ENCODE measurements at regions not wholly inside any gene's neighbourhood (a gene's known extent, or its start where the extent isn't known, plus 50 kb on each side); places are given as distances from the start of the nearest gene placed in this dataset.

DNA sequence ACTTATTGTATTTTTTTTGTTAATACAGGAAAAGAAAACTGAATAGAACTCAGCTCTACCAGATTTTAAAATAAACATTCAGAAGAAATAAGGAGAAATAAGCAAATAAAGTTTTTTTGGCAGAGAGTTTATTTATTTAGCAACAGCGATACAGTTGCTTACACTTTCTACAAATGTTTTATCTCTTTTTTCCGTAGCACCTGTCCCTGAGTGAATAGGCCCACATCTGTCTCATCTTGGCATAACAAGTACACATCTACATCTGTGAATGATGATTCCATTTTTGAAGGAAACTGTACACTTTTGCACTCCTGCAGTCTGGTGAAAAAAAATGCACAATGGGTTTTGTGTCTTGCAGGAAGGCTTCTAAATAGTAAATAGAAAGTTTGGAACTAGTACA, 783.6 kb upstream of the ZEB2 start:
- H3K27ac Mint-ChIP-seq (ENCODE audit: unreplicated experiment) = no peak overlapping the region
- DNase-seq (ENCODE audit: low spot score) = no peak
- H3K36me3 Mint-ChIP-seq (ENCODE audit: low read depth) = no peaks in the 10 kb centered on the region
- H3K27me3 Mint-ChIP-seq (ENCODE audit: low read depth) = no peaks in the 10 kb centered on the region
- no peaks in the 10 kb centered on the region for H3K4me1 Mint-ChIP-seq (ENCODE audit: low read depth)
- H3K4me3 Mint-ChIP-seq (ENCODE audit: unreplicated experiment) = no peak overlapping the region
- no peak for TF ChIP-seq CTCF (IDR thresholded peaks at IDR 0.05)
- no peaks in the 10 kb centered on the region for H3K9me3 Mint-ChIP-seq (ENCODE audit: low read depth)

DNA sequence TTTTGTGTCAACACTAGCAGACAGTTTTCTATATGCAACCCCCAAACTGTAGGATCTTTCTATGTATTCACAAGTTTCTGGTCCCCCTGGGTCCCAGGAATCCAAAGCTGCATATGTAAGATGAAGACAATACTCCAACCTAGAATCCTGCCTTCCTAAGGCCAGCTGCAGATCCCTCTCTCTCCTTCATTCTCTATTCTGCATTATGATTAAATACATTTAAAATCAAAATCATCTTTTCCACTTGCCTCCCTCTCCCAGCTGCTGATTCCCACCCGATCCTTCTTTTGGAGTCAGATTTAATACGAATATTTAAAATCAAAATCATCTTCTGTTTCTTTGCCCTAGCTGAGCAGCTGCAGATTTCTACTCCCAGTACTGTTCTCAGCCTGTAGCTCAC, 783.0 kb upstream of the ZEB2 start:
- Mint-ChIP-seq H3K27ac (ENCODE audit: unreplicated experiment) (no peak overlapping the region), H3K36me3 (ENCODE audit: low read depth) (no peaks in the 10 kb centered on the region), H3K27me3 (ENCODE audit: low read depth) (no peaks in the 10 kb centered on the region), H3K4me1 (ENCODE audit: low read depth) (no peaks in the 10 kb centered on the region), H3K4me3 (ENCODE audit: unreplicated experiment) (no peak overlapping the region), H3K9me3 (ENCODE audit: low read depth) (no peaks in the 10 kb centered on the region)
- TF ChIP-seq CTCF (IDR thresholded peaks at IDR 0.05) = no peak
- no peak for DNase-seq (ENCODE audit: low spot score)

DNA sequence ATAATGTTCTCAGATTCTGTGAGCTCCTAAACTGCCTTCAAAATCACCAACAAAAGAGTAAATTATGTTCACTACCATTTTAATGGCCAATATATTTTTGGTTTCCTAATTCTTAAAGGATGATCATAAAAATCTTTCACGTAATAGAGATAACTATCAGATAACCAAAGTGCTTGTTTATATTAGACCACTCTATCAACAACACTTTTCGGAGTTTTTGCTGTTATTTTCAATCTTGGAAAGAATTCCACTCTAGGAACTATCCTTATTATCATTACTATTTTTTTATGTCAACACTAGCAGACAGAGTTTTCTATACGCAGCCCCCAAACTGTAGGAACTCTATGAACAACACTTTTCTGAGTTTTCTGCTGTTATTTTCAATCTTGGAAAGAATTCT, 782.5 kb upstream of the ZEB2 start:
- no peaks in the 10 kb centered on the region for H3K36me3 Mint-ChIP-seq (ENCODE audit: low read depth)
- no peak overlapping the region for H3K27ac Mint-ChIP-seq (ENCODE audit: unreplicated experiment)
- DNase-seq (ENCODE audit: low spot score) = no peak
- H3K9me3 Mint-ChIP-seq (ENCODE audit: low read depth) = no peaks in the 10 kb centered on the region
- H3K4me3 Mint-ChIP-seq (ENCODE audit: unreplicated experiment) = no peak overlapping the region
- no peak for TF ChIP-seq CTCF (IDR thresholded peaks at IDR 0.05)
- H3K27me3 Mint-ChIP-seq (ENCODE audit: low read depth) = no peaks in the 10 kb centered on the region
- H3K4me1 Mint-ChIP-seq (ENCODE audit: low read depth) = no peaks in the 10 kb centered on the region

DNA sequence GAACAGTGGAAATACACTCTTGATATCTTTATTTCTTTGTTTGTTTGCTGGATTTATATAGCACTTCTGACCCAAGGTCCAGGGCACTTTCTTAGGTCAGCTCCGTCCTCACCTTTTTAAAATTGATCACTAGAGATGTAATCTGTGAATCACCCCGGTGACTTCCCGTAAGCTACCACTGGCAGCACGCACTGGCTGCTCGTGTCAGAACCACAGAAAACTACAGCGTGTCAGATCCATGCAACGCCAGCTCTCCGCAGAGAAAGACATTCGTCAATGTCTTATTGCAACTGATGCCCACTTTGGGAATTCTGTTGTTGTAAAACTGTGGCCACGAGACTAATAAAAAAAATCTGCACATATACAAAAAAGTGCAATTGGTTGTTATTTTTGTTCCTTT, 779.4 kb upstream of the ZEB2 start:
- Mint-ChIP-seq H3K4me1 (ENCODE audit: low read depth) (no peaks in the 10 kb centered on the region), H3K27me3 (ENCODE audit: low read depth) (no peaks in the 10 kb centered on the region), H3K27ac (ENCODE audit: unreplicated experiment) (no peak overlapping the region), H3K36me3 (ENCODE audit: low read depth) (no peaks in the 10 kb centered on the region), H3K9me3 (ENCODE audit: low read depth) (no peaks in the 10 kb centered on the region), H3K4me3 (ENCODE audit: unreplicated experiment) (no peak overlapping the region)
- DNase-seq (ENCODE audit: low spot score) = no peak
- TF ChIP-seq CTCF (IDR thresholded peaks at IDR 0.05) = no peak

GRCh38 chr2:145292166-145292565, 772.2 kb upstream of the ZEB2 start:
- no peak for DNase-seq (ENCODE audit: low spot score)
- Mint-ChIP-seq H3K4me1 (ENCODE audit: low read depth) (peaks cover 7% of the 10 kb centered on the region), H3K9me3 (ENCODE audit: low read depth) (no peaks in the 10 kb centered on the region), H3K27ac (ENCODE audit: unreplicated experiment) (no peak overlapping the region), H3K27me3 (ENCODE audit: low read depth) (no peaks in the 10 kb centered on the region), H3K36me3 (ENCODE audit: low read depth) (no peaks in the 10 kb centered on the region), H3K4me3 (ENCODE audit: unreplicated experiment) (no peak overlapping the region)
- no peak for TF ChIP-seq CTCF (IDR thresholded peaks at IDR 0.05)
